C4-2B (cell line): ENCODE measurements at regions not wholly inside any gene's neighbourhood (a gene's known extent, or its start where the extent isn't known, plus 50 kb on each side); places are given as distances from the start of the nearest gene placed in this dataset.

Experiments
- ZFX ChIP-seq: fragments of 450-650 bp; IDR thresholded peaks from 2 replicates; pipeline ENCODE4 v1.6.1; 2017
- TF ChIP-seq, protein P1 (sequence below): fragments of 450-650 bp; conservative IDR thresholded peaks from 2 replicates; pipeline ENCODE4 v1.5.1; 2017; ENCODE audit warnings: mild to moderate bottlenecking

DNA sequence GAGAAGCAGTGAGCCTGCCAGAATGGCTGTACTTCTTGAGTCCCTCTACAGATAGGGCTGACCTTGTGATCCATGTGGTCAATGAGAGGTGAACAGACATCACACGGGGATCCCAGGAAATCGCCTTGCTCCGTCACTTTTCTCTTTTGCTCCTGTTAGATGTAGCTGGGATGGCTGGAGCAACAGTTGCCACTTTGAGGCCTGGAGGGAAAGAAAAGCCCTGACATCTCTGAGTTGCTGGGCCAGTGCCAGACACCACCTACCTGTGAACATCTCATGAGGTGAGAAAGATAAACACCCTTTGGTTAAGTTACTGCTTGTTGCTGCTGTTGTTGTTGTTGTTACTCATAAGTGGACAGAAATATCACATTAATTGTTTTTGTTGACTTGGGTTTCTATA is 840.3 kb downstream of the TBC1D22A start:
- TF ChIP-seq, protein P1, sequence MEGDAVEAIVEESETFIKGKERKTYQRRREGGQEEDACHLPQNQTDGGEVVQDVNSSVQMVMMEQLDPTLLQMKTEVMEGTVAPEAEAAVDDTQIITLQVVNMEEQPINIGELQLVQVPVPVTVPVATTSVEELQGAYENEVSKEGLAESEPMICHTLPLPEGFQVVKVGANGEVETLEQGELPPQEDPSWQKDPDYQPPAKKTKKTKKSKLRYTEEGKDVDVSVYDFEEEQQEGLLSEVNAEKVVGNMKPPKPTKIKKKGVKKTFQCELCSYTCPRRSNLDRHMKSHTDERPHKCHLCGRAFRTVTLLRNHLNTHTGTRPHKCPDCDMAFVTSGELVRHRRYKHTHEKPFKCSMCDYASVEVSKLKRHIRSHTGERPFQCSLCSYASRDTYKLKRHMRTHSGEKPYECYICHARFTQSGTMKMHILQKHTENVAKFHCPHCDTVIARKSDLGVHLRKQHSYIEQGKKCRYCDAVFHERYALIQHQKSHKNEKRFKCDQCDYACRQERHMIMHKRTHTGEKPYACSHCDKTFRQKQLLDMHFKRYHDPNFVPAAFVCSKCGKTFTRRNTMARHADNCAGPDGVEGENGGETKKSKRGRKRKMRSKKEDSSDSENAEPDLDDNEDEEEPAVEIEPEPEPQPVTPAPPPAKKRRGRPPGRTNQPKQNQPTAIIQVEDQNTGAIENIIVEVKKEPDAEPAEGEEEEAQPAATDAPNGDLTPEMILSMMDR = no peak
- TF ChIP-seq ZFX = no peak
